SKM-1 treated with dmso at 0.1 percent for 144 hours (cell line): ENCODE measurements at regions not wholly inside any gene's neighbourhood (a gene's known extent, or its start where the extent isn't known, plus 50 kb on each side); places are given as distances from the start of the nearest gene placed in this dataset.

ENCODE experiments used
- DNase-seq: peaks from one replicate; lab custom pipeline; 2025; ENCODE audit not compliant: unreplicated experiment; lab: John Stamatoyannopoulos, UW

- no peak for DNase-seq
These were observed 702.3 kb downstream of the DIAPH3 start for GRCh38 chr13:59461411-59461810.

GRCh38 chr13:59463023-59463422 lies 700.7 kb downstream of the DIAPH3 start:
- no peak for DNase-seq

GRCh38 chr13:59464926-59465325 lies 698.8 kb downstream of the DIAPH3 start:
- no peak for DNase-seq

GRCh38 chr13:59468396-59468795 lies 695.3 kb downstream of the DIAPH3 start:
- DNase-seq: no peak

GRCh38 chr13:59471106-59471505 lies 692.6 kb downstream of the DIAPH3 start:
- DNase-seq: no peak

GRCh38 chr13:59472134-59472533 lies 691.6 kb downstream of the DIAPH3 start:
- no peak for DNase-seq

GRCh38 chr13:59474696-59475095 lies 689.0 kb downstream of the DIAPH3 start:
- DNase-seq: no peak

GRCh38 chr13:59475911-59476310 lies 687.8 kb downstream of the DIAPH3 start:
- no peak for DNase-seq

GRCh38 chr13:59476366-59476765 lies 687.4 kb downstream of the DIAPH3 start:
- no peak for DNase-seq

- no peak for DNase-seq
These were observed 686.7 kb downstream of the DIAPH3 start for GRCh38 chr13:59477011-59477410.

GRCh38 chr13:59478908-59479307 lies 684.8 kb downstream of the DIAPH3 start:
- DNase-seq: no peak

- no peak for DNase-seq
These were observed 684.1 kb downstream of the DIAPH3 start for GRCh38 chr13:59479629-59480028.

- DNase-seq: no peak
These were observed 683.1 kb downstream of the DIAPH3 start for GRCh38 chr13:59480396-59481259.

GRCh38 chr13:59483501-59484145 lies 680.1 kb downstream of the DIAPH3 start:
- peak; percentile 28 for DNase-seq

- DNase-seq: no peak
These were observed 675.8 kb downstream of the DIAPH3 start for GRCh38 chr13:59487883-59488282.

- DNase-seq: no peak
These were observed 675.3 kb downstream of the DIAPH3 start for GRCh38 chr13:59488436-59488835.

GRCh38 chr13:59490651-59491050 lies 673.1 kb downstream of the DIAPH3 start:
- DNase-seq: no peak

GRCh38 chr13:59492030-59492636 lies 671.6 kb downstream of the DIAPH3 start:
- no peak for DNase-seq

GRCh38 chr13:59493436-59493965 lies 670.2 kb downstream of the DIAPH3 start:
- DNase-seq: no peak

GRCh38 chr13:59494151-59494550 lies 669.6 kb downstream of the DIAPH3 start:
- DNase-seq: no peak

GRCh38 chr13:59494560-59494970 lies 669.2 kb downstream of the DIAPH3 start:
- DNase-seq: no peak

GRCh38 chr13:59495299-59495698 lies 668.4 kb downstream of the DIAPH3 start:
- no peak for DNase-seq
